A172 (cell line): ENCODE measurements at regions not wholly inside any gene's neighbourhood (a gene's known extent, or its start where the extent isn't known, plus 50 kb on each side); places are given as distances from the start of the nearest gene placed in this dataset.
"Not testable (repeated sequence)": the region's sequence is repeated elsewhere in the genome, so short reads cannot be mapped to it uniquely, and the experiment has no call there.

Experiments used
- DNase-seq: peaks from one replicate; pipeline ENCODE4 v3.0.0-alpha.2; 2015; ENCODE audit warnings: low spot score

DNA sequence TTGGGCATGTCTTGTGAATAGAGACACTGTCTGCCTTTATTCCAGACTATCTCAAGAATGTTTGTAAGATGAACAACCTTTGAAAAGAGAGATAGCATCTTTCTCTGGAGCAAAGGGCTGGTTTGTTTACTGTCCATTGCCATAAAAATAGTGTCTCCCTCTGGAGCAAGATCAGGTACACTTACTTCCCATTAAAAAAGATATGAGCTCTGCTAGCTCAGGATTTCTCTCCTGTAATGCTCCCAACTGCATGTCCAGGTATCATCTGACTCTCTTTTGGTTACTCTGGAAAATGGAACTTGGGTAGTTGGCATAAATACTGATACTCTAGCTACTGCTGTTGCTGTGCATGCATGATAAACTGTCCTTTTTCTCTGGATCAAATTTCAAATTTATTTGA lies 381.1 kb downstream of the TFEC start:
- DNase-seq, result no peak

DNA sequence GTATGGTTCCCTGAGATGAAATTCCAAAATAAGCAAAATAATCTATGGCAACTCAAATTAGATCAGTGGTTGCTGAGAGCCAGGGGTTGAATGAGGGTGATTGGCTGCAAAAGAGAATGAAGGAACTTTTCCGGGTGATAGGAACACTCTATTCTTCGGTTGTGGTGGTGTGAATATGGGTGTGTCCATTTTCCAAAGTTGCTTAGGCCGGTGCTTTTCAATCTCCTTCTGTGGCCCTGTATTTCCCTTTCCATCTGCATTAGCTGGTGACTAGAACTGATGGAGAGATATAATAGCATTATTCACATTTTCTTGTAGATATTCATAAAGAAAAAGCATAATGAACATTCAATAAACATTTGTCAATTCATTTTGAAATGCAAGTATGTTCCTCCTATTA lies 382.9 kb downstream of the TFEC start:
- DNase-seq, result no peak

DNA sequence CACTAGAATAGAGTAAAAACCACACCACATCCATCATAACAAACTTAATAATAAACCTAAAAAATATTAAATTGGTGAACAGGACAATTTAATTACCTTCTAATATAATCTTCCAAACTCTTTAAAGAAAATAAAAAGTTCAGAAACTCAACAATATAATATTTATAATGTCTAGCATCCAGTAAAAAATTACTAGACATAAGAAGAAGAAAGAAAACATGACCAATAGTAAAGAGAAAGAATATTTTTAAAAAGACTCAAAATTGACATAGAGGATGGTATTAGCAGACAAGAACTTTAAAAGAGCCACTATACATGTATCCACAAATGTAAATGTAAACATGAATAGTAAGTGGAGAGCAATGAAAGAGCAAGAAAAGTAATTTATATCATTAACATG lies 388.4 kb downstream of the TFEC start:
- DNase-seq, result no peak

DNA sequence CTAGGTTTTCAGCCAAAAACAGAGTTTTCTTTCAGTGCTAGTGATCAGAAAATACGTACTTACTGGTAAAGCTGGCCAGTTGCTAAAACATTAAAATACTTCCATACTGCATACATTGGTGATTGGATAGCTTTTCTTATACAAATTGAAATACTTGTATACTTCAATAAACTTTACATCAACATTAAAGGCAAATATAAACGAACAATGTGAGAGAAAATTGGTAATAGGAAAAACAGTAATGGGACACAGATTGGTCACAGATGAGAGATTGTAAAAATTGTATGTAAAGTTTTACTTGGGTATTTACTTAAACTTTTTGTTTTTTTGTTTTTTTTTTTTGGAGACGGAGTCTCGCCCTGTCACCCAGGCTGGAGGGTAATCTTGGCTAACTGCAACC lies 391.7 kb downstream of the TFEC start:
- DNase-seq, result no peak

DNA sequence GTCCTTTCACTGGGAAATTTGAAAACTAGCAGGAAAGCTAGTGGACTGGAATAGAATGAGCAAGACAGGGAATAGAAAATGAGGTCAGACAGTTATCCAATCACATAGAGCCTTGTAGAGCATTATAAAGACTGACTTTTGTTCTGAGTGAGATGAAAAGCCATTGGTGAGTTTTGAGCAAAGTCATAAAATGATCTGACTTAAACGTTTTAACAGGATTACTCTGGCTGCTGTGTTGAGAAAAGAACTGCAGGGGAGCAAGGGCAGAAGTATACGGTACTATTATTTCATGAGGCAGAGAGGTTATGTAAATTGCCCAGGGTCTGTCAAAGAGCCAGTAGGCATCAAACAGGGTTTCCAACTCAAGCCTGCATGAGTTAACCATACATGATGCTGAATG lies 393.4 kb downstream of the TFEC start:
- no peak for DNase-seq

DNA sequence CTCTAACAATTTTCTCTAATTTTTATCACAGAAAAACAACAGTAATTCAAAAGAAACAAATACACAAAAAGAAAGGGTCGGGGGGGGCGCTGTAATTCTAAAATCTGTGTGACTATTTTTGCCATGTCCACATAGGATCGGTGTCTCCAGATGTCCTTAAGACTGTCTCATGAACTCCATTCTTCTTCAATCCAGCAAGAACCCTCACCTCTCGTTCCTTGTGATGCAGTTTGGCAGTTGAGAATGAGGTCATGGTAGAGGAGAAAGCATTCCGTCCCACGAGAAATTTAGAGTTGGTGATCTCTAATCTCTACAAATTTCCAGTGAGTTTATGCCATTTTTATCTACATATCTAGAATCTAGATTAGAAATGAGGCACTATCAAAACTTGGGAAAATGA lies 394.7 kb downstream of the TFEC start:
- no peak for DNase-seq

DNA sequence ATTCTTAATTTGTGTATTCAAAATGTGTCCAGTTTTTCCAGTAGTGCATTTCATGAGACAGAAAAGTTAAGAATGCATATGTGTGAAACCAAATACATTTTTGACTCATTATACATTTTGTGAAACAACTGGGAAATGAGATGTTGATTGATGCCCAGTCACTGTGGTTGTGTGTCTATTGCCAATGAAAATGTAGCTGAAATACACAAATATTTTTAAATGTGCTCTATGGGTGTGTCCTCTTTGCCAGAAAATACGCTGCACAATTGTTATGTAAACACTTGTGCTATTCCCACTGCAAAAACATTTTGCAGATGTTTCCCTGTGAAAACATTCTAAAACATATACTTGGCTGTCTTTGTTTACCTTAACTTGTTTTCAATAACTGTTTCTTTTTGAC lies 395.2 kb downstream of the TFEC start:
- DNase-seq, result no peak

DNA sequence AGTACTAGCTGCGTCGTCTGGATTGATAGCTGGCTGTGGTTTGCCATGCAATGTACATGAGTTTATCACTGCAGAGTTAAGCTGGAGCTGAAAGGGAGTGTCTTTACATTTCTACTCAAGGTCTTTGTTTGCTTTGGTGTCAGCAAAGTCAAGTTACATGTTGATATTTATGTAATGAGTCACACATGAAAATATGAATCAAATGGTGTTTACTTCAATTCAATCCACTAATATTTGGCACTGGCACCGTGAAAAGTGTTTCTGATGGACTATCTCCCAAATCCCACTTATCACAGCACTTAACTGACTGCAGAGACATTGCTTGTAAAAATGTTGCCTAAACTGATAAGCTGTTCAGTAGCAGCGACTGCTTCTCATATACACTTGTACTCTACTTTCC lies 395.9 kb downstream of the TFEC start:
- DNase-seq, result no peak

DNA sequence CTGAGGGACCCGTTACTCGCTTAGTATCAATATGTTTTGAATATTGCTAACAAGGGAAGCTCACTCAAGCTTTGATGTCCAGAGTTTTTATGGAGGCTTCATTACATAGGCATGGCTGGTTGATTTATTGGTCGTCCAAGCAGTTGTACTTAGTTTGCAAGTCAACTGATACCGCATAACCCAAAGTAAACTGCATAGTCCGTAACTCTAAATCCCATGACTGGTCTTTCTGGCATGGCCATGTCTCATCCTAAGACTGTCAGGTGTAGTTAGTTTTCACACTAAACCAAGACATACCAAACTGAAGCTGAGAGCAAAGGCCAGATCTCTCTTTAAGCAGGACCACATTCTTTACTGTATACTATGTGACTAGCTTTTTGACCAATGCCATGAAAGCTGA lies 397.9 kb downstream of the TFEC start:
- no peak for DNase-seq

DNA sequence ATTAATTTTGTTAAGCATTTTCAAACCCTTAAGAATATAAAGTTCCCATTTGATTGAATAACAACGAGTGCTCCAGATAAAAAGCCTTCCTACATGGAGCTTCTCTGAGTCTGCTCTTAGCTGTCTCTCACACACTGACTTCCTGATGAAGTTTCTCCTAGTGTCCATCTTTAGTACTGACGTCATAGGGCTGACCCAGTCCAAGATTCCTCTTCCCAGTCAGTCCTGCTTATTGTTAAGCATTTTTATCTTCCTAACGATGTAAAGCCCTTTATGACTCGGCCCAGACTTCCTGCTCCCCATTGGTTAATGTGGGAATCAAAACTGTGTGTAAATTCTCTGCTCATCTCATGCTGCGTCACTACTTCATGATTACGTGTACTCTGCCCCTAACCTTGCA lies 398.8 kb downstream of the TFEC start:
- peak; percentile 26 for DNase-seq

DNA sequence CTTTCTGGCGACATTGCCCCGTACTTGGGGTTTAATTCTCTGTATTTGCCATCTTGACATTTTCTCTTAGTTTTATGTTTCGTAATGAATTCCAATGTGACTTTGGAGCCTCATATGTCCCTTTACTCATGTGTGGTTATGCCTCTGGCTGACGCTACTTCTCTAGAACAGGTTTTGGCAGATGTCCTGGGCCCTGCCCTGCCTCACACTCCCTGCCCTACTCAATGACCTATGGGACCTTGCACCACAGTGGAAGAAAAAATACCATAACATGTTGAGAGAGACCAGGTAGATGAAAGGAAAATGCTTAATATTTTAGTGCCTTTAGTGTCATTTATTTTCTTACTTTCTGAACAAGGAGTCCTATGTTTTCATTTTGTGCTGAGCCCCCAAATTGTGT lies 400.5 kb downstream of the TFEC start:
- no peak for DNase-seq

DNA sequence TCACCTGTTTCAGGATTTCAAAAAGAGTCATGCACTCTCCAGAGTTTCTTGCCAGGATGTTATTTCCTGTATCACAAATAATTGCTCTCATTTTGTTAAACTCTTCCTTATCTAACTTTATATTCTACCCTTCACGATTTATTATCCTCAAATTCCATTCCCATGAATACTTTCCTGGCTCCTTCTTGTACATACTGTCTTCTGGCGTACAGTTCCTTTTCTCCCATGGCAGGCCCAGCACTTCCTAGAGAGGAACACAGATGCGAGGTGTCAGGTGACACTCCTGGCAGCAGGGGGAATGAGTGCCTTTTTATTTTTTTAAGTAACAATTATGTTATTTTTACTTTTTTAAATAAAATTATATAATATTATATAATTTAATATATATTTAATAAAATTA lies 411.9 kb downstream of the TFEC start:
- peak; percentile 76 for DNase-seq

DNA sequence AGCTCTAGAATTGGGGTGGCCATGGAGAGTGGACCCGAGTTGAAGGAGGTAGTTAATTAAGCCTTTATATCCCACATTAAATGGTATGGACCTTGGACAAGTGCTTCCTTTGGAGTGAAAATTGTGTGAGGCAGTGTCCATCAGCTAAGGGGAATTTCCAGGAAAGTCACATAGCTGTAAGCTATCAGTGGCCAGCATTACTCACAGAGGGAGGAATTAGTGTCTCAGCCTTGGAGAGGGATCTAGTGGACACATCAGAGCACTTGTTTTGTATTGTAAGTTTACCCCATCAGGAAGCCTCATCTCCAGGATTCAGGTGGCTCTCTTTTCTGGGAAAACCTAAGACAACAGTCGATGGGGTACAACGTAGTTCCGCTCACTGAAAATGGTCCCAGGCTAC lies 416.7 kb downstream of the TFEC start:
- DNase-seq, result peak; percentile 49

DNA sequence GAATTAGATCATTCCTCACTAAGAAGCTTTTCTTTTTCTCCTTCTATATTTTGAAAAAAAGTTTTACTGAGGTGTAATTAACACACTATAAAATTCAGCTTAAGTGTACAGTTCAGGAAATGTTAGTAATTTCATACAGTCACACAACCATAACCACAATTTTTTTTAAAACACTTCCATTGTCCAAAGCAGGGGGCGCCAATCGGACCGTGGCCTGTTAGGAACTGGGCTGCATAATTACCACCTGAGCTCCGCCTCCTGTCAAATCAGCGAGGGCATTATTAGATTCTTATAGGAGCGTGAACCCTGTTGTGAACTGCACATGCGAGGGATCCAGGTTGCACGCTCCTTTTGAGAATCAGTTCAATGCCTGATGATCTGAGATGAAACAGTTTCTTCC lies 427.1 kb downstream of the TFEC start:
- DNase-seq, result no peak

DNA sequence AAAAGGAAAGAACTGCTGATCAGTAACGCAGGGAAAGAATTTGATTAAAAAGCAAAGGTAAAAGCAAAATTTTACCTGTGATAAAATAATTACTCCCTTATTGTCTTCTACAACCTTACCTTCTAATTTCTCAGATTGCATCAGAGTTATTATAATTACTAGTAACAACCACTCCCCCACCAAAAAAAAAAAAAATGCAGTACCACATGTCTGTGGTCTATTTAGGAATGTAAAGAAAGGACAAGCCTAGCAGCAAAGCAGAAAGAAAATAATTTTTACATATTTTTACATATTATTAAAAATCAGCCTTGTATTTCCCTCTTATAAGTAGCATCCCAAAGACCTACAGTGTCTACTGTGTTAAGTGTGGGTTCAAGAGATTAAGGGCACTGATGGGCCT lies 430.4 kb downstream of the TFEC start:
- DNase-seq, result no peak

DNA sequence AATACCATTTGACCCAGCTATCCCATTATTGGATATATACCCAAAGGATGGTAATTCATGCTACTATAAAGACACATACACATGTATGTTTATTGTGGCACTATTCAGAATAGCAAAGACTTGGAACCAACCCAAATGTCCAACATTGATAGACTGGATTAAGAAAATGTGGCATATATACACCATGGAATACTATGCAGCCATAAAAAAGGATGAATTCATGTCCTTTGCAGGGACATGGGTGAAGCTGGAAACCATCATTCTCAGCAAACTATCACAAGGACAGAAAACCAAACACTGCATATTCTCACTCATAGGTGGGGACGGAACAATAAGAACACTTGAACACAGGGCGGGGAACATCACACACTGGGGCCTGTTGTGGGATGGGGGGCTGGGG lies 431.4 kb downstream of the TFEC start:
- not testable (repeated sequence) for DNase-seq

DNA sequence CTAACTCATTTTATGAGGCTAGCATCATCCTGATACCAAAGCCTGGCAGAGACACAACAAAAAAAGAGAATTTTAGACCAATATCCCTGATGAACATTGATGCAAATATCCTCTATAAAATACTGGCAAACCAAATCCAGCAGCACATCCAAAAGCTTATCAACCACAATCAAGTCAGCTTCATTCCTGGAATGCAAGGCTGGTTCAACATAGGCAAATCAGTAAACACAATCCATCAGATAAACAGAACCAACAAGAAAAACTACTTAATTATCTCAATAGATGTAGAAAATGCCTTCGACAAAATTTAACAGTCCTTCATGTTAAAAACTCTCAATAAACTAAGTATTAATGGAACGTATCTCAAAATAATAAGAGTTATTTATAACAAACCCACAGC lies 433.3 kb downstream of the TFEC start:
- not testable (repeated sequence) for DNase-seq

DNA sequence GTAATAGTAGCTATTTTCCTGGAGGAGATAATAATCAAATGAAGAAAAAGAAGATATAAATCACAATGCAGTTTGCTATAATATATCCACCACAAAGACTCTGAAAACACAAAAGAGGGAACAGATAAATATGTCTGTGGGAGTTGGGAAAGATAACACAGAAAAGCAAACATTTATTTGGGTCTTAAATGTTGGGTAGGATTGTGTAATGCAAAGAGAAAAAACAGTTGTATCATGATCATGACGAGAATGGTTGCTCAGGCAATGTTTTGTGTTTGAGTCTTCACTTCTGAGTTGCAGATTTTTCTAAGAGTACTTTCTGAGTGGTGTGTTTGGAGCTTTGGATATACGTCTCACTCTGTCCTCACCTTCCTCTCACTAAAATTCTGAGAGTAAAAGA lies 437.5 kb downstream of the TFEC start:
- DNase-seq, result no peak

DNA sequence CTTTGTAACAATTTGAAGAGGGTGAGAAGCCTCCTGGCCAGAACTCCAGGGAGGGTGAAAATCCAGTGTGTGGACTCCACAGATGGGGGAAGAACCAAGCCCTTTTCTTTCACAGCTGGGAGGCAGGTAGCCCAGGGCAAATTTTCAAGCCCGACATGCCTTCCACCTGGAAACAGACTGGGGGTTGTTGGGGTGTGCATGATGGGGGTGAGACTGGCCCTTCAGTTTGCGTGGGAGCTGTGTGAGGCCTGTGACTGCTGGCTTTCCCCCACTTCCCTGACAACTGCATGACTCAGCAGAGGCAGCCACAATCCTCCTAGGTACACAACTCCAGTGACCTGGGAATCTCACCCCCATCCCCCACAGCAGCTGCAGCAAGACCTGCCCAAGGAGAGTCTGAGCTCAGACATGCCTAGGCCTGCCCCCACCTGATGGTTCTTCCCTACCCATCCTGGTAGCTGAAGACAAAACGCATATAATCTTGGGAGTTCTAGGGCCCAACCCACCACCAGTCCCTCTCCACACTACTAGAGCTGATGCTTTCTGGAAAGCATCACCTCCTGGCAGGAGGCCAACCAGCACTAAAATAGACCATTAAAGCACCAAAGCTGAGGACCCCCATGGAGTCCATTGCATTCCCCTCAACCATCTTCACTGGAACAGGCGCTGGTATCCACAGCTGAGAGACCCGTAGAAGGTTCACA lies 445.4 kb downstream of the TFEC start:
- no peak for DNase-seq

DNA sequence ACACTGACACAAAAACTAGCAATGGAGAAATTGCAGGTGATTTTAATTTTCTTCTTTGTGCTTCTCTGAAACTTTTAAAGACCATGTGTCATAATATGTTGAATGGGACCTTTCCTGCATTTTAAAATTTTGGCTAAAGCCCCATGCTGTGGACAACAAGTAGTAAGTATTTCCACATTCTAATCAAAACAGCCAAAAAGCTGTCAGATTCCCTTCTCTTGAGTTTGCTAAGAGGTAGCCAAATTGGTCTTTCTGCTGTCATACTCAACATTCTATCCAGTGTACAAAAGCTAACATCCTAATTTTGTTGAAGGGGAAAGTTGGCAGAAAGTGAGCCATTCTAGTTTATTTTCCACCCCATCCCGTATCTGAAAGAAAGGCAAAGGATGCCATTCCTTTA lies 447.6 kb downstream of the TFEC start:
- DNase-seq, result no peak

DNA sequence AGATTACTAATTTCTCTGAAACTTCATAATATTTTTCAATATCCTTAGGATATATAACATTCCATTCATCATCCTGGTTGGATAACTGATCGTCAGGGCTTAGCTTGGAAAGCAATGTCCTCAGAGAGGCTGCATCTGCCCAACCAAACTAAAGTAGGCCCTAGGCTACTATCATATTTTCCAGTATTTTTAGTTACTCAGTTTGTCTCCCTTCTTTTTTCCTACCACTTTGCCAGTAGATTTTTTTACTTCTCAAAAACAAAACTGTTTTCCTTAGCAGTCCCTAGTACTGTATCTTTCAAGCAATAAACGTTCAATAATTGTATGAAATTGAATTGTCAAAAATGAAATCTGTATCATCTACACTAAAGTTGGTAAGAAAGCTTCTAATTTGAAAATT lies 452.0 kb downstream of the TFEC start:
- DNase-seq, result no peak

DNA sequence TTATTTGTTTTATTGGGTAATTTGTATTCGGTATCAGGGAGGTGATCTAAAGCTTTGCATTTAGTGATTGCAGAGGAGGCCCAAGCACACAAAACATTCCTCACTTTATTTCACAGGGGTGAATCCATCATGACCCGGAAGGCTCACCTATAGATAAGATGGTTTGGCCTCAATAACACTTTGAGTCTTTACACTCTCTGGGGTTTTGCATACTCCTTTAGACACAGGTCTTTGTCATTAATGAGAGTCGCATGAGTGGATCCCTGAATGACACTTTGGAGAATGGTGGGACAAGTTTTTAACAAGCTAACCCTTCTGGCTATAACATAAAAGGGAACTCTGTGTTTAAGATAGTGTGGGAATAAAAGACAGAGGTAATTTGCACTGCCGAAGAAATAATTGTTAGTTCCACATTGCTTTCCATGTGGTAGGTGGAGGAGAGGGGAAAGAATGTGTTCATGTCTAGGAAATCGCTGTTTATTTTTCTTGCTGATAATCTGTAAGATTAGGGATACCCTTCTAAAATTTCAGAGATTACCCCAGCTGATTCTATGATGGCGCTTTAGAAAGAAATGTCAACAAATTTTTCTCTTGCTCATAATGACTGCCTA lies 455.8 kb downstream of the TFEC start:
- DNase-seq, result no peak

DNA sequence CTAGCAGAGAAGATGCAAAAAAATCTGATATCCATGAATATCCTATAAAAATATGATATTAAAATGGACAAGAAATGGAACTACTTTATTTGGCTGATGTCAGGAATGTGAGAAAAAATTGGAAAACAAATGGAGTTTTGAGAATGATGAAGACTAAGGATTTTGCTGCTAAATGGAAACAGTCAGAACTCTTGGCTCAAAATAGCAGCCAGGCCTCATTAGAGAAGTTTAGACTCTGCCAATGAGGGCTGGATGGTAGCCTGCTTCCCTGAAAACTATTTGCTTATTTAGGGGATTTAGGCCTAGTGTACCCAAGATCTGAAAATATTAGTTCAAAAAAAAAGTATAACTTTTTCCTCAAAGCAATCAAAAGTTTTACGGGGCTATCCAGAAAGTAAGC lies 458.5 kb downstream of the TFEC start:
- DNase-seq, result no peak
